Brain microvascular endothelial cell (primary cell): ENCODE measurements at regions not wholly inside any gene's neighbourhood (a gene's known extent, or its start where the extent isn't known, plus 50 kb on each side); places are given as distances from the start of the nearest gene placed in this dataset.

ENCODE experiments used
- DNase-seq: peaks from one replicate; pipeline ENCODE4 v3.0.0-alpha.2; 2020
- H3K27ac ChIP-seq: fragments of 250-450 bp; sonication (Bioruptor Pico); 2 replicates; pipeline ENCODE4 v1.5.1; 2020; ENCODE audit warnings: mild to moderate bottlenecking, moderate library complexity
- H3K27me3 ChIP-seq: fragments of 250-450 bp; sonication (Bioruptor Pico); replicated peaks from 2 replicates; pipeline ENCODE4 v1.5.1; 2020; ENCODE audit warnings: mild to moderate bottlenecking
- H3K36me3 ChIP-seq: fragments of 250-450 bp; sonication (Bioruptor Pico); replicated peaks from 2 replicates; pipeline ENCODE4 v1.5.1; 2020; ENCODE audit warnings: mild to moderate bottlenecking
- H3K4me3 ChIP-seq: 2 replicates; pipeline ENCODE4 v1.5.1; 2011; ENCODE audit warnings: low read depth, mild to moderate bottlenecking, control low read depth, low read length, moderate library complexity
- in situ Hi-C: cut with HindIII; loops from 2 replicates; pipeline ENCODE4 v1.10.0; 2017; ENCODE audit warnings: low sequenced_read_pairs, low pct_ligation_motif_present
- TF ChIP-seq, protein P1 (sequence below): IDR thresholded peaks from 2 replicates; pipeline ENCODE4 v1.5.1; 2011; ENCODE audit warnings: low read depth, mild to moderate bottlenecking, moderate library complexity, low read length, control low read depth, inconsistent platforms; ENCODE audit errors: missing control alignments

DNA sequence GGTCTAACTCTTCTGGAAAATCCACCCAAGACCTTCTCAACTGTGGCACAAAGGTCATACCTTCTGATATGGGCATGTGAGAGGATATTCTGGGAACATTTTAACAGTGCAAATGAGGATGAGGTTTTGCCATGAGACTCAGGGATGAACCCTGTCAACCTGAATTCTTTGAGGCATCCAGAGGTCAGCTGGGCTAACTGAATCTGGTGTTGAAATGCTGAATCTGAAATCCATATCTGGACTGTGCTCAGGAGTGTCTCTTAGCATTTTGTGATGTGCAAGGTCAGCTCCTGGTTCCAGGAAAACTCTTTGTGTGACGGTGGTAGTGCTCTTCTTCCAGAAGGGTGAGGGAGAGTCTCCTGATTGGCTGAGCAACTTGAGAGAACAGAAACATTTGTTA, 276.0 kb upstream of the SALL1 start:
- Histone ChIP-seq H3K27me3 (no peaks in the 10 kb centered on the region), H3K36me3 (no peaks in the 10 kb centered on the region), H3K4me3 (no peak overlapping the region), H3K27ac (no peak overlapping the region)
- no peak for DNase-seq
- in situ Hi-C loops = no loop called here
- TF ChIP-seq, protein P1, sequence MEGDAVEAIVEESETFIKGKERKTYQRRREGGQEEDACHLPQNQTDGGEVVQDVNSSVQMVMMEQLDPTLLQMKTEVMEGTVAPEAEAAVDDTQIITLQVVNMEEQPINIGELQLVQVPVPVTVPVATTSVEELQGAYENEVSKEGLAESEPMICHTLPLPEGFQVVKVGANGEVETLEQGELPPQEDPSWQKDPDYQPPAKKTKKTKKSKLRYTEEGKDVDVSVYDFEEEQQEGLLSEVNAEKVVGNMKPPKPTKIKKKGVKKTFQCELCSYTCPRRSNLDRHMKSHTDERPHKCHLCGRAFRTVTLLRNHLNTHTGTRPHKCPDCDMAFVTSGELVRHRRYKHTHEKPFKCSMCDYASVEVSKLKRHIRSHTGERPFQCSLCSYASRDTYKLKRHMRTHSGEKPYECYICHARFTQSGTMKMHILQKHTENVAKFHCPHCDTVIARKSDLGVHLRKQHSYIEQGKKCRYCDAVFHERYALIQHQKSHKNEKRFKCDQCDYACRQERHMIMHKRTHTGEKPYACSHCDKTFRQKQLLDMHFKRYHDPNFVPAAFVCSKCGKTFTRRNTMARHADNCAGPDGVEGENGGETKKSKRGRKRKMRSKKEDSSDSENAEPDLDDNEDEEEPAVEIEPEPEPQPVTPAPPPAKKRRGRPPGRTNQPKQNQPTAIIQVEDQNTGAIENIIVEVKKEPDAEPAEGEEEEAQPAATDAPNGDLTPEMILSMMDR = no peak

DNA sequence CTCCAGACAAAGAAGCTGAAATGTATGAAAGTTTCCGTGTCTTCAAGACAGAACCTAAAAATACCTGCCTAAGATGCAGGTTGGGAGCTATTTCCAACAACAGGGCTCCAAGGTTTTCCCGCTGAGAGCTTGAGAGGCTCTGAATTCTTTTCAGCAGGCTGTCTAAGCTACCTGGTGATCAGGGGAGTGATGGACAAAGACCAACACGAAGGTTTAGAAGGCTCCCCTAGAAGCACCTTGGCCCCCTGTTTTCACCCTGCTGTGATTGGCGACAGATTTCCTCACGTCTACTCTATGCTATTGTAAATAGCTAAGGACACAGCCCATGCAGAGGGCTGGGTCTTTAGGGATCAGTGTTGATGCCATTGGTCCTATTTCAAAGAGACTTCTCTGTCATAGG, 275.2 kb upstream of the SALL1 start:
- no peak for DNase-seq
- no peak overlapping the region for H3K4me3 ChIP-seq
- H3K27me3 ChIP-seq = no peaks in the 10 kb centered on the region
- in situ Hi-C loops = no loop called here
- no peak overlapping the region for H3K27ac ChIP-seq
- TF ChIP-seq, protein P1 = no peak
- no peaks in the 10 kb centered on the region for H3K36me3 ChIP-seq

DNA sequence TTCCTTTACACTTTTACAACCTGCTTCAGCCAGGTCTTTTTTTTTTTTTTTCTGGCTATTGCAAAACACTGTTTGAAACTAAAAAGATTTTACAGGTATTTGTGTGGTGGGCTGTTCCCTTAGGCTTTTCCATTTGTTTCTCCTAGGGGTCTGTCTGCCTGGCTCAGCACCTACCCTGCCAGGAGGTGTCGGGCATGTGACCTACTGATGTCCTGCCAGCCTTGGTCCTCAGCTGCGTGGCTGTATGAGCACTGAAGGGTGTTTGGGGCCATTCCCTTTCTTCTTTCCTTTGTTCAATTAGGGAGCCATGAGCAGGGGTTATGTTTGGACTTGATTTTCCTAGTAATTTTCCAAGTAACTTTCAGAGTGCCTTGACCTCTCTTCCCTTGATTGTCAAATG, 269.2 kb upstream of the SALL1 start:
- in situ Hi-C loops = no loop called here

DNA sequence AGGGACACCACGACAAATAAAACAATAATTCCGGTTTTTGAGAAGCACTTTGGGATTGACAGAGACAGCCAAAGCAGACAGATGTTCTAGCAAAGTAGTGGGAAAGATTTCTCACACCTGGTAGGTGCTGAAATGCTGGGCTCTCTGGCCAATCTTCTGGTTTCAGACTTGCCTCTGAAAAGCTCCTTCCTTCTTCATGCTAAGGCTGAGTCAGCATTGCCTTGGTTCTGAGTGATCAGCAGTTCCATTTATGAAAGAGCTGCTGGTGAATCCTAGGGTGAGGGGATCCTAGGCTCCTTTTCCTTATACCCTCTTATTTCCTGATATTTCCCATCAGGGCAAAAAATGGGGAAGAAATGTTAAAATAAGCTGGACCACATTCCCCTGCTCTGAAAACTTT, 268.7 kb upstream of the SALL1 start:
- TF ChIP-seq, protein P1 = no peak
- H3K36me3 ChIP-seq = no peaks in the 10 kb centered on the region
- no peak for DNase-seq
- H3K27me3 ChIP-seq = no peaks in the 10 kb centered on the region
- no peak overlapping the region for H3K4me3 ChIP-seq
- H3K27ac ChIP-seq = no peak overlapping the region
- in situ Hi-C loops = no loop called here

More for the DNA sequence above, 269.2 kb upstream of the SALL1 start:
- H3K4me3 ChIP-seq = no peak overlapping the region
- DNase-seq = no peak
- no peak overlapping the region for H3K27ac ChIP-seq
- H3K27me3 ChIP-seq = no peaks in the 10 kb centered on the region
- TF ChIP-seq, protein P1 = no peak
- H3K36me3 ChIP-seq = no peaks in the 10 kb centered on the region

DNA sequence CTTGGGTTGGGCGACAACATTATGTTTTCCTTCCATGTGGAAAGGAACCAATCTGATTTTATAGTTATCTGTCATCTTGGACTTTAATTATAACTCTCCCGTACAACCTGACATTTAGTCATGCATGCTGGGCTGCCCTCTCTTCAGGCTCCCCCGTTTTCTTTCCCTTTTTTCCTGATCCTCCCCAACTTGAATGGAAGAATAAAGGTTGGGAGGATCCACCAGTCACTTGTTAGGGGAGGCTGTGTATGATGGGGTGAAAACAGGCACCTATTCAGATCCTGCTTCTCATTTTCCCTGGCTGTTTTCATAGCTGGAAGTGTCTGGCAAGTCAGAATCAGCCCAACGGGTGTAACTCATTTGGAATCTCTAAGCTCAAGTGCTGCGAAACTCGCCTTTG, 267.2 kb upstream of the SALL1 start:
- H3K4me3 ChIP-seq = no peak overlapping the region
- in situ Hi-C loops = no loop called here
- no peak for DNase-seq
- no peak overlapping the region for H3K27ac ChIP-seq
- TF ChIP-seq, protein P1 = no peak
- H3K36me3 ChIP-seq = no peaks in the 10 kb centered on the region
- H3K27me3 ChIP-seq = no peaks in the 10 kb centered on the region

- no peak for DNase-seq
- TF ChIP-seq, protein P1 = no peak
- H3K4me3 ChIP-seq = no peak overlapping the region
- H3K27me3 ChIP-seq = no peaks in the 10 kb centered on the region
- no peak overlapping the region for H3K27ac ChIP-seq
- in situ Hi-C loops = no loop called here
- H3K36me3 ChIP-seq = no peaks in the 10 kb centered on the region
These were observed 265.9 kb upstream of the SALL1 start for GRCh38 chr16:51416926-51417325.
